GM18517 (cell line): ENCODE measurements at regions not wholly inside any gene's neighbourhood (a gene's known extent, or its start where the extent isn't known, plus 50 kb on each side); places are given as distances from the start of the nearest gene placed in this dataset.

ENCODE experiments used
- ATAC-seq: cut with Tn5 transposase; IDR thresholded peaks from one replicate; pipeline ENCODE4 v1.9.1; 2021; ENCODE audit warnings: mild to moderate bottlenecking, moderate library complexity; ENCODE audit not compliant: unreplicated experiment

- no peak for ATAC-seq
These were observed 77.4 kb upstream of the ADAMTS16 start for GRCh38 chr5:5062525-5063302.

- ATAC-seq, result no peak
These were observed 76.6 kb upstream of the ADAMTS16 start for GRCh38 chr5:5063533-5063953.

- no peak for ATAC-seq
These were observed 74.7 kb upstream of the ADAMTS16 start for GRCh38 chr5:5065472-5065871.

DNA sequence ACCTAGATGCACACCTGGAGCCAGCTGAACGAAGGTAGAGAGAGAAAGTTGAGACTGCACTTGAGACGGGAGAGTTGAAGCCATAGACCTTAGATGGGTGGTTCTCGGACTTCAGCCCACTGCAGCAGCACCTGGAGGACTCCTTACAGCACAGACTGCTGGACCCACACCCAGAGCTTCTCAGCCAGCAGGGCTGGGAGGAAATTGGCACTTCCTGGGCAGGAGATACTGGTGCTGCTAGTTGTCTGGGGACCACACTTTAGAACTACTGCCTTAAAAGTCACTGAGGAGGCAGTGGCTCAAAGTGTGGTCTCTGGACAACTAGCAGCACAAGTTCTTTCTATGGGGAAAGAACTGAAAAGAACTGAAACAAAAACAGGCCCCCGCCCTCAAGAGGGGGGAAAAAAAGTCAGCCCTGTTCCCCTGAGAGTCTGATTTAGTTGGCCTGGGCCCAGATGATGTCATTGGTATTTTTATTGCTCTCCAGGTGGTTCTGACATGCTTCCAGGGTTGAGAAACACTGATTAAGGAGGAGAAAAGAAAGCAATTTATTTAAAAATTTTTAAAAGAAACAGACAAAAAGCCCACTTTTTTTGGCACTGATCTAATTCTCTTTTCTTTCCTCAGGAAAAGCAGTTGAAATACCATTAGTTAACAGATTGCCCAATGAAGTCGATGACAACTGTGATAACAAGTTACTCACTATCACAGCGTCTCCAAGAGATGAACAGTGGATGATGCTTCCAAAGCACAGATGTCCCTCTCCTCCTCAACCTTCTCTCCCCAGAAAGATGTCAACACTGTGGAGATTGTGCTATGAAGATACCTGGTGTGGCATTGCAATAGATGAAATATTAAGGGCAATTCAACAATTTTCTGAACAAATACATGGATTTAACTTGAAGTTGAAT lies 73.6 kb upstream of the ADAMTS16 start:
- ATAC-seq, result no peak

GRCh38 chr5:5069851-5070250 lies 70.3 kb upstream of the ADAMTS16 start:
- no peak for ATAC-seq

DNA sequence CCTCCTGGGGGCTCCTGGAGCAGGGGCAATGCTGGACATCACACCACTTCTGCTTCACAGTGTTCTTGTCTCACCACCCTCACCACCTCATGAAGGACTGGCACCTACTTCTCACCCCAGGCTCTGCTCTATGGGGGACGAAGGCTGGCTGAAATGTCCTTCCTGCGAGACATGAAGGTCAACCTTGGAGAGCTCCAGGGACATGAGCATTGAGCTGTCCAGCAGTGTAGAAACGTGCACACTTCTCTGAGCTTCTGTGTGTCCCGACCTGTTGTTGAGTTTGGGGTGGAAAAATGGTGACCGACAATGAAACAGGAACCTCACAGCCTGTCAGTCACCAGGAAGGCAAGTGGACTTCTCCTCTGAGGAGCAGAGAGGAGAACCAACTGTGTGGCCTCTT lies 68.6 kb upstream of the ADAMTS16 start:
- no peak for ATAC-seq

GRCh38 chr5:5077236-5077635 lies 62.9 kb upstream of the ADAMTS16 start:
- no peak for ATAC-seq

GRCh38 chr5:5078009-5078897 lies 61.9 kb upstream of the ADAMTS16 start:
- no peak for ATAC-seq

- no peak for ATAC-seq
These were observed 60.3 kb upstream of the ADAMTS16 start for GRCh38 chr5:5079876-5080275.

- no peak for ATAC-seq
These were observed 59.3 kb upstream of the ADAMTS16 start for GRCh38 chr5:5080790-5081189.

- ATAC-seq, result no peak
These were observed 54.7 kb upstream of the ADAMTS16 start for GRCh38 chr5:5085381-5085780.

- no peak for ATAC-seq
These were observed 50.1 kb upstream of the ADAMTS16 start for GRCh38 chr5:5089895-5090649.
